NCI-H510A treated with DMSO at 0.1 percent for 48 hours (cell line): ENCODE measurements at regions not wholly inside any gene's neighbourhood (a gene's known extent, or its start where the extent isn't known, plus 50 kb on each side); places are given as distances from the start of the nearest gene placed in this dataset.

Experiments
- DNase-seq: peaks from one replicate; lab custom pipeline; 2025; lab: John Stamatoyannopoulos, UW

DNA sequence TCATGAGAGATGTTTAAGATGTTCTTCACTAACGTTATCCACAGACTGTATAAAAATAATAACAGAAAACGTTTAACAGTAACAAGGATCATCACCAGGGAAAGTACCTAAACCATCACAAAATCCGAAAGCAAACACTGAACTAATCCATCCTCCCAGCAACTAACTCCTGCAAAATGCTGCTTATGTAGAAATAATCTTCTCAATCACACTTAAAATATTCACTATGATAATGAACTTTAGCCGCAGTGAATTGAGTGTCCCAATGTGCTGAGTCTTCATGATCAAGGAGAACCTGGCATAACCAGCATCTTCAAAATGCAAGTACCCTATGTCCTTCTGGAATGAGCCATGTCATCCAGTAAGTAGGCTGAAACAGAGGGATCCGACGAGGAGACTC lies 166.1 kb downstream of the LTN1 start:
- no peak for DNase-seq

GRCh38 chr21:28826021-28826420 lies 166.7 kb downstream of the LTN1 start:
- DNase-seq: no peak

DNA sequence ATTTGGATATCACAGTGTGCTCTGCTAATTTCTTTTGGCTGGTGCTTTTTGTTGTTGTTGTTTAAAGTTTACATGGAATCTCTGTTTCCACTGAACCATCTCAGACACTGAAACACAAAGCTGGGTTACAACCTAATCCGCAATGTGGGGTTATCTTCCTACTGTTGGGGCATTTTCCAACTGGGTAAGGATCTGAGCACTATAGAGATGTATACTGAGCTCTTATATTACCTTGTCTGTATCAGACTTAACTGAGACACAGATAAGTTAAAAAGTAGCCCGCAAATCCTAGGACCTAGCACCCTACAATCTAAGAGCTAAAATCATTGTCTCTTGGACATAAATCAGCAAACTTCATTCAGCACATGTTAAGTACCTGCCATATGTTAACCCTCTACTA lies 169.2 kb downstream of the LTN1 start:
- no peak for DNase-seq

GRCh38 chr21:28822486-28823335 lies 170.0 kb downstream of the LTN1 start:
- DNase-seq: no peak

- DNase-seq: no peak
Measured at GRCh38 chr21:28822123-28822399, 170.6 kb downstream of the LTN1 start.

DNA sequence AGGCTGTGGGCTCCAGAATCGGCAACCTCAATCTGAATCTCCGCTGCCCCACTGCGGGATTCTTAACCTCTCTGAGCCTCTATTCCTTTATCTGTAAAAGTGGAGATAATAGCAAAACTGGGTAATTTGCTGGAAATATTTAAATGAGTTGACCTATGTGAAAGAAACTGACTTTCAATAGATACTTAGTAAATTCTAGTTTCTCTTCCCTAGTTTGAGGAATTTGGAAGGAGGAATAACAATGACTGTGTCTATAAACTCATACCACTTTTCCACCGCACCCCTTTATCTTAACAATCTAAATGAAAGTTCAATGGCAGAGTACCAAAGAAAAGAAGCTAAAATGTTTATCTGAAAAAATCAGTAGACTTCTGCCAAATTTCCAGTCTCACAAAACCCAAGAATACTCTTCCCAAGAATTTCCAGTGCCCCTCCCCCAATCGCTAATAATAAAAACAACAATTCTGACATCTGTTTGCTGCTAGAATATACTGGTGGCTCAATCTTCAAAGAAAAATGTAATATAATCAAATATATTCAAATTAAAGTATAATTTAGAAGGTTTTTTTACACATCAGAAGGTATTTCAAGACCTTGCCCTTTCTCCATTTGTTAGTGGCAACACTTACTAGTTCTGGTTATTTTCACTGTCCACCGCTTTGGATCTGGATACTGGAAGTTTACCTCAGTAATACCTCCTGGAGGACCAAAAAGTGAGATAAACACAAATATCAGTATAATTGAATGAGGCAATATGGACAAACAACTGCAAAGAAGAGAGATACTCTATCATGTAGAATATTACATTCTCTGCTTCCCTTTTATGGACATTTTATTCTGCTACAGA lies 171.2 kb downstream of the LTN1 start:
- DNase-seq: no peak

- no peak for DNase-seq
Measured at GRCh38 chr21:28818663-28819278, 173.9 kb downstream of the LTN1 start.

GRCh38 chr21:28817871-28818270 lies 174.8 kb downstream of the LTN1 start:
- DNase-seq: no peak

- DNase-seq: no peak
Measured at GRCh38 chr21:28811860-28812259, 180.8 kb downstream of the LTN1 start.

- DNase-seq: no peak
Measured at GRCh38 chr21:28810826-28811524, 181.7 kb downstream of the LTN1 start.

DNA sequence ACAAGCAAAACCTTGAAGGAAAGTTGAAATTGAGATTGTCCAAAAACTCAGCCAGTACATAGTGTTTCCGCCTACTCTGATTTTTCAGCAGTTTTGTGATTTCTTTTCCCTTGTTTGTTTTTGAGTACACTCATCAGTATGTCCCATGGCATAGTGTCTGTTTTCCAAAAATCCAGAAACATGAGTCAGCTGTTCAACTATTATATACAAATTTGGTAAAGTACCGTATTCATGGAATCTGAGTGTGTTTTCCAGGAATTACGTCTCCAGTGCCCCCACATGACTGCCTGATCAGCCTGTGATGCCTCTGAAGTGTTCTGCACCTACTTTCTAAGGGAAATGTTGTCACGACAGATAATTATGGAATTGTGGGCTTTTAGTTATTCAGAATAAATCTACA lies 186.8 kb downstream of the LTN1 start:
- DNase-seq: no peak

- DNase-seq: no peak
Measured at GRCh38 chr21:28804089-28804670, 188.5 kb downstream of the LTN1 start.

DNA sequence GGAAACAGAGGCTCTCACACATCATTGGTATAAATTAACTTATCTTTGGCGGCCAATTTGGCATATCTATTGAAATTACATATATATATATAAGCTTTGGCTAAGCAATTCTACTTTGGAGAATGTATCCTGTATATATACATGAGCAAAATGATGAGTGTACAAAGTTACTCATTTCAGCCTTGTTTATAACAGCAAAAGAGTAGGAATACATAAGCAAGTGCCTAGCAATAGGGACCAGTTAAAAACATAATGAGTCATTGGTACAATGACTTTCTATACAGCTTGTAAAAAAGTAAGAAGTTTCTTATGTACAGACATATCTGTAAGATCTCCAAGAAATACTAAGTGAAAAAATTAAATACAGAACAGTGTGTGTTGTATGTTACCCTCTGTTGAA lies 190.8 kb downstream of the LTN1 start:
- no peak for DNase-seq

- DNase-seq: no peak
Measured at GRCh38 chr21:28799926-28800325, 192.8 kb downstream of the LTN1 start.

- DNase-seq: no peak
Measured at GRCh38 chr21:28798798-28799197, 193.9 kb downstream of the LTN1 start.

GRCh38 chr21:28795251-28795650 lies 197.4 kb downstream of the LTN1 start:
- DNase-seq: no peak

DNA sequence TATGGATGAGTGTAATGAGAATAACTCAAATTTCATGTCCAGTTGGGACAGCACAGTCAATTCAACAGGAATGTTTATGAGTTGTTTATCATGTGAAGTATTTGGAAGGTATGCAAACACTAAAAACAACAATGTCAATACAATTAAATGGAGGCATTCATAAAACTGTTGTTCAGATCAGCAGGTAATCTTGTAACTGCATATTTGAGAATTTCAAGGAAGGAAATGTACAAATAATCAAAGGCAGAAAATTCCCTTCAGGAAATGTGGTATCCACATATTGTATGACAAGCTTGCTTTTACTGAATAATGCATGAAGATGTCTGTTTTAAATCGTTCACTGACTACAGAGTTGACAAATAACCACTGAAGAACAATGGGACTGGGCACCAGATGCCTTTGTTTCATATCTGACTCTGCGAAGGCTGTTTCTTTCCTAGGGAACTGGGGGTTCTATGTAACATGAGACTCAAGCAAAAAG lies 198.3 kb downstream of the LTN1 start:
- no peak for DNase-seq

DNA sequence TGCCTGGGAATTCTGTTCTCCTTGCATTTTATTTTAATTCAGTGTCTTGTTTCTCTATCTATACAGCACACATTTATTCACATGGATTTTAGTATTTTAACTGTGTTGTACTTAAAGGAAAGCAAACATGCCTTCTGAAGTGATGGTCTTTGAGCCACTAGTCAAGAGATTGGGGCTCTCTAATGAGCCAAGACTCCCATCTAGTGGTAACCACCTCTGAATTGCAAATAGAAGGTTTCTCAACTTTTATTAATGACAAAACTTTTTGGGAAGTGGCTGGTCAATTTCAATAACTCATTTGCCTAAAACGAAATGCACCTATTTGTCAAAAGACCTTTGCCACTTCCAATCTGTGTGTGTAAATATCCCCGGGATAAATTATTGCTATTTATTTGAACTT lies 199.6 kb downstream of the LTN1 start:
- DNase-seq: no peak

DNA sequence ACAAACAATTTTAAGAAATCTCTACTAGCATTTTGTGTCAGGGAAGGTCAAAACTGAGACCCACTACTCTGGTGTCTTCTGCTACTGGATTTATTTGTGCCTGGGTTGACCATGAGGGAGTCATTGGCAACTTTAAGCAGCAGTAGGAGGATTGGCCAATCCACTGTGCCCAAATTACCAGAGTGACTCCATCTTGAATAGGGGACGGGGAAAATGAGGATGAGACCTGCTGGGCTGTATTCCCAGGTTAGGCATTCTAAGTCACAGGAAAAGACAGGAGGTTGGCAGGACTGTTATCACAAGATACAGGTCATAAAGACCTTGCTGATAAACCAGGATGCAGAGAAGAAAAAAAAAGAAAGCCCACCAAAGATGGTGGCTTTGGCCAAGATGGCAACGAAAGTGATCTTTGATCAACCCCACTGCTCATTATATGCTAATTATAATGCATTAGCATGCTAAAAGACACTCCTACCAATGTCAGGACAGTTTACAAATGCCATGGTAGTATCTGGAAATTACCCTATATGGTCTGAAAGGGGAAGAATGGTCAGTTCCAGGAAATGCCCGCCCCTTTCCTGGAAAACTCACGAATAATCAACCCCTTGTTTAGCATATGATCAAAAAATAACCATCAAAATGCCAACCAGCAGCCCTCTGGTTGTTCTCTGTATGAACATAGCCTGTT lies 200.9 kb downstream of the LTN1 start:
- DNase-seq: no peak

DNA sequence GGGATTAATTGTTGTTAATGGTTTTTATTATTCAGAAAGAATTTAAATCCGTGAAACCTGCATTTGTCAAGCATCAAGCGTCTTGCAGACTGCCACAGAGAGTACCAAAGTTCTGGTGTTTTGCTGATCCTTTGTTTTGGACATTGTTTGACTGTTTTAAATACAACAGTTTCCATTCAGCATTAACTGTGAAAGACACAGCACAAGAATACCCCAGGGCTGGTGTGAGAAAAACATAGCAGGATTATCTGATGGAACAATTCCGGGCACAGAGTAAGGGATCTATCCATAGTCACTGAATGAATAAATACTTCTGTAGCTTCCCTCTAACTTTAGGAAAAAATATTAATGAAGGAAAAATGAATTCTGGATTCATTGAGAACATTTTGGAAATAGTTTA lies 202.3 kb downstream of the LTN1 start:
- no peak for DNase-seq

DNA sequence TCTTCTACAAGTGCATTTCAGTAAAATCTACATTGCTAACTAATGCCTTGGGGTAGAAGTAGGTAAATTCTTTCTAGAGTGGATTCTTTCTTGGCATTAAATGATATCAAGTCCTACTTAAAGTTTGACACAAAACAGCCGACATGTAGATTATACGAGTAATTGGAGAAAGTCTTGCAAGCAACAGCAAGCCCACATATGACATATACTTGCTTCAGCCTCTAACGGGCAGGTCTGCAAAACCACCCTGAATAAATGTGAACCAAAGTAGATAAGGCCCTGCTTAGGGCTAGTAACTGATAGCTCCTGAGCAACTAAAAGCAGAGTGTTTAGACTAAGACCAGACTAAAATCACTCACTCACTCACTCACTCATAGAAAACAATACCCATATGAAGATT lies 203.2 kb downstream of the LTN1 start:
- no peak for DNase-seq
